OCI-LY7 (cell line): ENCODE measurements at regions not wholly inside any gene's neighbourhood (a gene's known extent, or its start where the extent isn't known, plus 50 kb on each side); places are given as distances from the start of the nearest gene placed in this dataset.

Source experiments
- BruUV-seq: library from RNA; stranded (reverse); fragments of 400-500 nt; replicated peaks from 2 replicates; lab custom pipeline; 2021; lab: Mats Ljungman, UMichigan
- CTCF ChIA-PET: fragments of 300-600 bp; sonication (Branson Sonifier 250); formaldehyde crosslinking; loops from one replicate; lab custom pipeline; 2022; ENCODE audit warnings: antibody characterized with exemption; ENCODE audit not compliant: unreplicated experiment; lab: Charles Lee
- POLR2A ChIA-PET: fragments of 300-600 bp; sonication (Branson Sonifier 250); formaldehyde crosslinking; loops from one replicate; lab custom pipeline; 2022; ENCODE audit warnings: antibody characterized with exemption; lab: Charles Lee
- DNase-seq: peaks from one replicate; pipeline ENCODE4 v3.0.0-alpha.2; 2015; ENCODE audit warnings: low spot score
- H2AFZ ChIP-seq: fragments of 200-600 bp; sonication (generic), shearing (Covaris generic); 2 replicates; pipeline ENCODE4 v1.6.1; 2014; ENCODE audit warnings: mild to moderate bottlenecking, antibody characterized with exemption, low read length, moderate library complexity
- H3K27ac ChIP-seq: fragments of 200-600 bp; sonication (generic); 2 replicates; pipeline ENCODE4 v1.5.1; 2014; ENCODE audit warnings: mixed run types, low read depth, mild to moderate bottlenecking, moderate library complexity, low read length, inconsistent platforms; ENCODE audit not compliant: poor library complexity, severe bottlenecking
- H3K36me3 ChIP-seq: fragments of 200-600 bp; sonication (generic); 2 replicates; pipeline ENCODE4 v1.6.1; 2014; ENCODE audit warnings: mild to moderate bottlenecking, antibody characterized with exemption, low read length, moderate library complexity, mixed read lengths; ENCODE audit not compliant: insufficient read depth
- H3K4me1 ChIP-seq: fragments of 200-600 bp; sonication (generic); 2 replicates; pipeline ENCODE4 v1.5.1; 2014; ENCODE audit warnings: mild to moderate bottlenecking, low read length; ENCODE audit not compliant: insufficient read depth, poor library complexity, severe bottlenecking
- H3K4me2 ChIP-seq: fragments of 200-600 bp; sonication (generic); 2 replicates; pipeline ENCODE4 v1.6.1; 2014; ENCODE audit warnings: mild to moderate bottlenecking, low read length
- H3K4me3 ChIP-seq: fragments of 200-600 bp; sonication (generic); 2 replicates; pipeline ENCODE4 v1.5.1; 2014; ENCODE audit warnings: mild to moderate bottlenecking, low read depth, low read length; ENCODE audit not compliant: poor library complexity, severe bottlenecking
- H3K79me2 ChIP-seq: fragments of 200-600 bp; sonication (generic); 2 replicates; pipeline ENCODE4 v1.6.1; 2016; ENCODE audit warnings: low read depth, mild to moderate bottlenecking, low read length, moderate library complexity, mixed read lengths; ENCODE audit not compliant: insufficient read depth
- H3K9me2 ChIP-seq: fragments of 200-600 bp; sonication (generic); 2 replicates; pipeline ENCODE4 v1.6.1; 2016; ENCODE audit warnings: mild to moderate bottlenecking, low read length, mixed read lengths; ENCODE audit not compliant: insufficient read depth
- H3K9me3 ChIP-seq: fragments of 200-600 bp; sonication (generic); 2 replicates; pipeline ENCODE4 v1.6.1; 2014; ENCODE audit warnings: mild to moderate bottlenecking, mixed run types, low read length, mixed read lengths
- H4K20me1 ChIP-seq: fragments of 200-600 bp; sonication (generic); 2 replicates; pipeline ENCODE4 v1.6.1; 2014; ENCODE audit warnings: mild to moderate bottlenecking, antibody characterized with exemption, low read length, moderate library complexity, mixed read lengths; ENCODE audit not compliant: insufficient read depth
- CTCF ChIP-seq: fragments of 200-600 bp; sonication (generic); conservative IDR thresholded peaks from 2 replicates; pipeline ENCODE4 v1.5.1; 2014; ENCODE audit warnings: mild to moderate bottlenecking, antibody characterized with exemption, low read length, moderate library complexity, mixed read lengths
- EZH2phosphoT487 ChIP-seq: fragments of 200-600 bp; sonication (generic); IDR thresholded peaks from 2 replicates; pipeline ENCODE4 v1.6.1; 2018; ENCODE audit warnings: low read depth, borderline replicate concordance, mild to moderate bottlenecking, mixed run types, antibody characterized with exemption, low read length, moderate library complexity, mixed read lengths
- intact Hi-C: fragments of 100-400 bp; cut with micrococcal nuclease; formaldehyde crosslinking; loops from one replicate; pipeline ENCODE4 v1.10.0; 2022; ENCODE audit not compliant: unreplicated experiment

- Histone ChIP-seq H3K4me3 (no peak overlapping the region), H3K79me2 (no peaks in the 10 kb centered on the region), H3K36me3 (no peaks in the 10 kb centered on the region), H3K9me3 (no peaks in the 10 kb centered on the region), H3K9me2 (no peaks in the 10 kb centered on the region), H3K4me2 (no peak overlapping the region), H3K4me1 (no peaks in the 10 kb centered on the region), H4K20me1 (no peaks in the 10 kb centered on the region), H3K27ac (no peak overlapping the region), H2AFZ (no peak overlapping the region)
- POLR2A ChIA-PET, result no interaction called here
- BruUV-seq, result no TSS peak
- TF ChIP-seq CTCF (no peak), EZH2phosphoT487 (no peak)
- intact Hi-C loops, result no loop called here
- no peak for DNase-seq
- CTCF ChIA-PET, result no interaction called here
Observed at GRCh38 chr2:146129231-146129630, 1609.3 kb upstream of the ZEB2 start.

GRCh38 chr2:146128216-146128615 is 1608.3 kb upstream of the ZEB2 start:
- POLR2A ChIA-PET, result no interaction called here
- DNase-seq, result no peak
- Histone ChIP-seq H3K36me3 (no peaks in the 10 kb centered on the region), H2AFZ (no peak overlapping the region), H3K79me2 (no peaks in the 10 kb centered on the region), H3K9me2 (no peaks in the 10 kb centered on the region), H3K4me3 (no peak overlapping the region), H4K20me1 (no peaks in the 10 kb centered on the region), H3K27ac (no peak overlapping the region), H3K9me3 (no peaks in the 10 kb centered on the region), H3K4me2 (no peak overlapping the region), H3K4me1 (no peaks in the 10 kb centered on the region)
- CTCF ChIA-PET, result no interaction called here
- TF ChIP-seq EZH2phosphoT487 (no peak), CTCF (no peak)
- no TSS peak for BruUV-seq
- intact Hi-C loops, result no loop called here

- POLR2A ChIA-PET, result no interaction called here
- CTCF ChIA-PET, result interaction anchor here (1.5 kb wide), 1 partner anchor 27 kb away, joined by 4 read pairs; no protein-coding TSS in a partner anchor
- BruUV-seq, result no TSS peak
Observed at GRCh38 chr2:146125551-146125950, 1605.6 kb upstream of the ZEB2 start.

More at GRCh38 chr2:146125551-146125950, 1605.6 kb upstream of the ZEB2 start:
- Histone ChIP-seq H3K9me3 (no peaks in the 10 kb centered on the region), H3K4me1 (no peaks in the 10 kb centered on the region), H3K36me3 (no peaks in the 10 kb centered on the region), H4K20me1 (no peaks in the 10 kb centered on the region), H3K4me3 (no peak overlapping the region), H3K4me2 (no peak overlapping the region), H3K79me2 (no peaks in the 10 kb centered on the region), H3K9me2 (no peaks in the 10 kb centered on the region), H3K27ac (no peak overlapping the region), H2AFZ (no peak overlapping the region)
- intact Hi-C loops, result no loop called here
- no peak for DNase-seq
- no peak for TF ChIP-seq EZH2phosphoT487
